ENCODE measurements at regions not wholly inside any gene's neighbourhood (a gene's known extent, or its start where the extent isn't known, plus 50 kb on each side); places are given as distances from the start of the nearest gene placed in this dataset.
"Not testable (repeated sequence)": the region's sequence is repeated elsewhere in the genome, so short reads cannot be mapped to it uniquely, and the experiment has no call there.

DNA sequence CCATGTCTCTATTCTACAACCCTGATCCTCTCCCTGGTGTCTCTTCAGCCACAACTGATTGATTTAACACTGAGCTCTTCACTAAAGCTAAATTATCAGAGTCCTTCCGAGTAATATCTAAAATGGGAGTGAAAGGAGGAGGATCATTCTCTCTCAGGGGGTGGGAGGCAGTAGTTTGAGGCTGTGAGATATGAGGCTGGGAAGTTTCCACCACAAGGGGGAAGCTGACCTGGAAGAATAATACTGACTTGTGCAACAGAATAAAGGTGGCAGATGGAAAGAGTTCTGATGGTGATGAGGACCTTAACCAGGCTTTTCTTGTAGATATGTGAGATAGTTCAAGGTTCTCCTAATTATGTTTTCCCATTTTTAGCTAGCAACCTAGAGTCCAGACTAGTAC is 241.6 kb upstream of the VKORC1L1 start:
- not testable (repeated sequence) for DNase-seq

GRCh38 chr7:65633587-65634404 is 239.1 kb upstream of the VKORC1L1 start:
- not testable (repeated sequence) for DNase-seq

GRCh38 chr7:65638918-65639317 is 234.0 kb upstream of the VKORC1L1 start:
- not testable (repeated sequence) for DNase-seq

DNA sequence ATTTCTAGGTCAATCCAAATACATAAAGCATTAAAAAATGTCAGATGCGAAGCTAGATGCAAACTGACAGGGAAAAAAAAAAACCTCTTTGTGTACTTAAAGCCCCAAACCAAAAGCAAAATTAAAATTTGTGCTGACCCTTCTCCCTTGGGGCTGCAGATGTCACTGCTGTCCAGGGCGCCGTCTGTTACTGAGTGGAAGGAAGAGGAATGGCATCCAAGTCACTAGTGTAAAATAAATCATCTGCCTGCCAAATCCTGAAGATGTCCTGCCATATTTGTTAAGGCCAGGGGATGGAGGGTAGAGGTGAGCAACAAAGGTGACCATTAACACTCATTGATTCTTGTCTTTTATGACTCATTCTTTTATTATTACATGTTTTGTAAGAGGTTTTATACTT is 233.2 kb upstream of the VKORC1L1 start:
- not testable (repeated sequence) for DNase-seq

GRCh38 chr7:65643498-65643897 is 229.4 kb upstream of the VKORC1L1 start:
- DNase-seq = not testable (repeated sequence)

GRCh38 chr7:65647153-65647964 is 225.5 kb upstream of the VKORC1L1 start:
- not testable (repeated sequence) for DNase-seq

- DNase-seq = not testable (repeated sequence)
Measured at GRCh38 chr7:65651174-65651573, 221.7 kb upstream of the VKORC1L1 start.

GRCh38 chr7:65651826-65652592 is 220.9 kb upstream of the VKORC1L1 start:
- not testable (repeated sequence) for DNase-seq

DNA sequence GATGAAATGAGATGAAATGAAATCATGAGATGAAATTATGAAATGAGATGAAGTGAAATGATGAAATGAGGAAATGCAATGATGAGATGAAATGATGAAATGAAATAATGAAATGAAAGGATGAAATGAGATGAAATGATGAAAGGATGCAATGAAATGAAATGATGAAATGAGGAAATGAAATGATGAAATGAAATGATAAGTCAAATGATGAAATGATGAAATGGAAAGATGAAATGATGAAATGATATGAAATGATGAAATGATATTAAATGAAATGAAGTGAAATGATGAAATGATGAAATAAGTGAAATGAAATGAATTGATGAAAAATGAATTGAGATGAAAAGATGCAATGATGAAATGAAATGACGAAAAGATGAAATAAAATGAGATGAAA is 220.2 kb upstream of the VKORC1L1 start:
- not testable (repeated sequence) for DNase-seq

GRCh38 chr7:65656494-65657188 is 216.2 kb upstream of the VKORC1L1 start:
- DNase-seq = not testable (repeated sequence)

GRCh38 chr7:65683362-65683761 is 189.5 kb upstream of the VKORC1L1 start:
- not testable (repeated sequence) for DNase-seq

DNA sequence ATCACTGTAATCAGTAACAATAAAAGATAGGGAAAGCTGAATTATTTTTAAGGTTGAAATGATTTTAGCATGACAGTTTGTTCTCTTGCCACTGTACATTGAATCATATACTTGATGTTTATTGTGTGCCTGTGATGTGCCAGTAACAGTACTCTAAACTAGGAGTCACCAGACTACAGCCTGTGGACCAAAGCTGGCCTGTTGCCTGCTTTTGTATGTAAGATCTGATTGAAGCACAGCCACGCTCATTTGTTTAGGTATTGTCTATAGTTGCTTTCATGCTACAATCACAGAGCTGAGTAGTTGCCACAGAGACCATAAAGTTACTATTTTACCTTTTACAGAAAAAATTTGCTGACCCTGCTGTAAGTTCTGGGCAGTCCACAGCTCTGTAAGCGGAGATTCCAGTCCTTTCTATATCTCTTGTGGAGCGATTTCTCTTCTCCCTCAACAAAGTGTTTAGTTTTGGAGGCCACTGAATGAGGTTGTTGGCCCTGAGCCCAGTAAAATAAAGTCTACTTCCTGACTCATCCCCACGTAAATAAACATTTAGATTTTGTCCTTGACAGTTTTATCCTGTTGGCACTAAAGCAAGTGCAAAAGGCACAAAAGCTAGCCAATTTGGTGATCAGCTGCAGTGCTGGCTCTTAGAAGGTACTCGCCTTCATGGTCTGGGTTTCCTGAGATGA is 173.7 kb upstream of the VKORC1L1 start:
- not testable (repeated sequence) for DNase-seq

DNA sequence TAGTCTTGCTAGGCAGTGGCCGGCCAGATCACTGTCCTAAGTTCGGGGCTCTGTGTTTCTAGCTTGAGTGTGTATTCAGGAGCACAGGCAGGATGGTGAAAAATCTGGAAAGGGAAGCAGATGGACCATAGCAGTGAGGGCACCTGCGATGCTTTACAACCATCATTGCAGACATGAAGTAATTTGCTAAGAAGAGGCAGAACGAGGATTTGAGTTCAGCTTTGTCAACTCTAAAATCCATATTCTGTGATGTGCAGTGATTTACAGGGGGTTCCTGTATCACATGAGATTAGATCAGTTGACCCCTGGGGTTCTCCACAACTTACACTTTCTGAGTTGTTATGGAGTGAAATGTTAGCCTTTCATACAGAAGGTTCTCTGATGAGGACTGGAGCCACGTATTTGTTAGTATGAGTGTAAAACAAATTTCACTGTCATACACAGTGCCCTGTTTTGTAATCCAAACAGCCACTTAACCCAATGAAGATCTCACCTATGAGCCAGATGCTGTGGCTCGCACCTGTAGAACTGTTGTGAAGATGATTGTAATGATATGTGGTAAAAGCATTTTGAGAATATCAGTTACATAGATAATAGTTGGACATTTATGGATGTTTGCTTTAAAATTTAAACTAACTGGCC is 173.0 kb upstream of the VKORC1L1 start:
- DNase-seq = not testable (repeated sequence)

DNA sequence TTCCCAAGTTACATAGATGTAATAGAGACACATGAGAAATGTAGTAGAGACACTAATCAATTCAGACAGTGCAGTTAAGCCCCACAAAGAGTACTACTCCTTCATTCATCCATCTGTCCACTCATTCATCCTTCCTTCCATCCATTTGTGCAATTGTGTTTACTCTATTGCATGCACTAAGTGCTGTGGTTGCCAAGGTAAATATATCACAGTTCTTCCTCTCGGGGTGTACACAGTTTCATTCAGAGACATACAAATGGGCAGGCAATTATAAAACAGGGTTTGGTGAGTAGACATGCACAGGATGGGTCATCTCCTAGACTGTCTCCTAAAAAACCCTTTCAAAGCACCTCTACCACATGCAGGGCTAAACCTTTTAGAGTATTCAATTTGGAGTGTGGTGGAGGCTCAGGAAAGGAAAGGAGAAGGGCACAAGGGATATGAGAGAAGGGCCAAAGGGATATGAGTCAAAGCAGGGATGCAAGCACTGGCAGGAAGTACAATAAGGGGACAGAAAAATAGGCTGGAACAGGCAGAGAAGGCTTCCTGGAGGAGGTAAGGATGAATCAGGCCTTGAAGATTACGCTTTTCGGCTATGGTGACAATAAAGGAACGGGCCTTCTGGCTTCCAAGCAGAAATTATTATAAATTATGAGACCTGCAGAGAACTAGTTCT is 153.6 kb upstream of the VKORC1L1 start:
- not testable (repeated sequence) for DNase-seq

DNA sequence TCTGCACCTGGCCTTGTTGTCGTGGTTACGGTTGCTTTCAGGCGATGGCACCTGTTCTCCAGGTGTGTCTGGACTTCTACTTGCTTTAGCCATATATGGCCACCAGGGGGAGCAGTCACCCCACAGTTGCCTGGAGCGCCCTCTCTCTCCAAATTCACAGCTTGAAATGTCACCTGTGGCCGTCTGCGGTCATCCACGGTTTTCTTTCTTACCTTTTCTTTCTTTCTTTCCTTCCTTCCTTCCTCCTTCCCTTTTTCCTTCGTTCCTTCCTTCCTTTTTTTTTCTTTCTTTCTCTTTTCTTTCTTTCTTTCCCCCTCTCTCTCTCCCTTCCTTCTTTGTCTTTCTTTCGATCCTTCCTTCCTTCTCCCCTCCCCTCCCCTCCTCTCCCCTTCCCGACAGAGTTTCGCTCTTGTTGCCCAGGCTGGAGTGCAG is 150.5 kb upstream of the VKORC1L1 start:
- no peak for DNase-seq

GRCh38 chr7:65727182-65727581 is 145.7 kb upstream of the VKORC1L1 start:
- not testable (repeated sequence) for DNase-seq

DNA sequence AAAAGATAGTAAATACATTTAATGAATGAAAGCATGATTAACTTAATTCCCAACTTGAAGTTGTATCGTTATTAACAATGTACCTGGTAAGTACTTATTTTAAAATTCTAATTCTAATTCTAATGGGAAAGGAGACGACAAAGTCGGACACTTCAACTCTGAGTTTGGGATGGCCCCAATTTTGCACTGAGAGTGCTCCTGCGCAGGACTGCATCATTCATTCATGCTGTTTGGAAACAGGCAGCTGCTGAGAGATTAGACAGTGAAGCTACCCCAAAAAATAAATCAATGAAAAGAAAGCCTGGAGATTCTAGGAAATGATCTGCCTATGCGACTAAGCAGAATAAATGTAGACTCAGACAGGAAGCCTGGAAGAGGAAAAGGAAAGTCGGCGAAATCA is 141.7 kb upstream of the VKORC1L1 start:
- no peak for DNase-seq

GRCh38 chr7:65731562-65732035 is 141.3 kb upstream of the VKORC1L1 start:
- DNase-seq = no peak

- DNase-seq = no peak
Measured at GRCh38 chr7:65744406-65744805, 128.5 kb upstream of the VKORC1L1 start.

DNA sequence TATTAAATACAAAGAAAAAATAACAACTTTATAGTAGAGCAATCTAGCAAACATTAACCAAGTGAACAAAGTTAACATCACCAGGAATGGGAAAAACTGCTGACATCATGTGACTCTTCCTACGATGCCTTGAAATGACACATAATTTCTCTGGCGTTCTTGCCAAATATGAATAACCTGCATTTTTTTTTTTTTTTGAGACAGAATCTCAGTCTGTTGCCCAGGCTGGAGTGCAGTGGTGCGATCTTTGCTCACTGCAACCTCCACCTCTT is 126.5 kb upstream of the VKORC1L1 start:
- no peak for DNase-seq

- DNase-seq = no peak
Measured at GRCh38 chr7:65749039-65749438, 123.8 kb upstream of the VKORC1L1 start.
